ENCODE measurements at regions not wholly inside any gene's neighbourhood (a gene's known extent, or its start where the extent isn't known, plus 50 kb on each side); places are given as distances from the start of the nearest gene placed in this dataset.

DNA sequence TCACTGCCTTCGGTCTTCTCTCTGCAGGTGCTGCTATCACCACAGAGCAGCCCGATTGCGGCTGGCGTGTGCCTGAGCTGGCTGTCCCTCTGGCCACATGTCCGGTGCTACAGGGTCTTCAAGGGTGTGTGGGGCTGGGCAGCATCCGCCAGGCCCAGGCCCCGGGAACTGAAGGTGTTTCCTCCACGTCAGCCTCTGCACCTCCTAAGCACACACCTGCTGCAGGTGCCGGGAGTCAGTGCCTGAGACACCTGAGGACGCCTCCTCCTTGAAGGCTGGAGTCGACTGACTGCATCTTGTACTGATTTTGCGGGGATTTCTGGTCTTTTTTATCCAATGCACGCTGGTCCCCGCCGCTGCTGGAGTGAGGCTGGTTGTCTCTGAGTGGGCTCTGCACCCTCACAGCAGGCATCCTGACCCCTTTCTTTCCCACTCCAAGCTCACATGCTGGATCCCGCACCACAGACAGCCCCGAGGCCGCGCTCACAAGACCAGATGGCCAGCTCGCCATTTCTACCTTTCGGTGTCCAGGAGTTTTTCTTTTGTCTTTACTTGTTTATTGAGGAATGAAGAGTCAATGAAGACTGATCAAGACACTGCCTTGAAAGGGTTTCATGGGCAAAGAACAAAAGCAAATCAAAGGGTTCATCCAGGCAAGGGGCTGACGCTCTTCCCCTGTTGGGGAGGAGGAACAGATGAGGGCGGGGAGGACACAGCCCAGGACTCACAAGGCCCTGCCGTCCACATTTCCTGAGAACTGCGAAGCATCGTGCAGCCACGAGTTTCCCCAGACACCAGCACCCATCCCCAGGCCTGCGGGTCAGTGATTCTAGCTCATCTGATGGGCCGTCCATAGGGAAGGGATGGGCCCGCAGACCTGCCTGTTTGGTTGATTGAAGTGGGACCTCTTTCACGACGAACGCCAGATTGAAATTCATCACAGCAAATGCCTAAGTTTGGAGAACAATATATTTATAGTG lies 203.8 kb upstream of the SOX1 start:
- peaks cover 0 to 9% of the 10 kb centered on the region in 2 donors for H3K27me3 ChIP-seq
- no peak for ATAC-seq
- no peak overlapping the region for H3K4me3 ChIP-seq
- H3K27ac ChIP-seq: no peak overlapping the region
- H3K4me1 ChIP-seq: no peaks in the 10 kb centered on the region
- TF ChIP-seq, protein P1, sequence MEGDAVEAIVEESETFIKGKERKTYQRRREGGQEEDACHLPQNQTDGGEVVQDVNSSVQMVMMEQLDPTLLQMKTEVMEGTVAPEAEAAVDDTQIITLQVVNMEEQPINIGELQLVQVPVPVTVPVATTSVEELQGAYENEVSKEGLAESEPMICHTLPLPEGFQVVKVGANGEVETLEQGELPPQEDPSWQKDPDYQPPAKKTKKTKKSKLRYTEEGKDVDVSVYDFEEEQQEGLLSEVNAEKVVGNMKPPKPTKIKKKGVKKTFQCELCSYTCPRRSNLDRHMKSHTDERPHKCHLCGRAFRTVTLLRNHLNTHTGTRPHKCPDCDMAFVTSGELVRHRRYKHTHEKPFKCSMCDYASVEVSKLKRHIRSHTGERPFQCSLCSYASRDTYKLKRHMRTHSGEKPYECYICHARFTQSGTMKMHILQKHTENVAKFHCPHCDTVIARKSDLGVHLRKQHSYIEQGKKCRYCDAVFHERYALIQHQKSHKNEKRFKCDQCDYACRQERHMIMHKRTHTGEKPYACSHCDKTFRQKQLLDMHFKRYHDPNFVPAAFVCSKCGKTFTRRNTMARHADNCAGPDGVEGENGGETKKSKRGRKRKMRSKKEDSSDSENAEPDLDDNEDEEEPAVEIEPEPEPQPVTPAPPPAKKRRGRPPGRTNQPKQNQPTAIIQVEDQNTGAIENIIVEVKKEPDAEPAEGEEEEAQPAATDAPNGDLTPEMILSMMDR (IDR thresholded peaks at IDR 0.05): no peak
- H3K9me3 ChIP-seq: peaks cover 0 to 5% of the 10 kb centered on the region in 2 donors
- DNase-seq: peak in 1 of 4 donors; percentile 54
- H3K36me3 ChIP-seq: no peaks in the 10 kb centered on the region
- intact Hi-C loops (cut with DNase I): no loop called here

DNA sequence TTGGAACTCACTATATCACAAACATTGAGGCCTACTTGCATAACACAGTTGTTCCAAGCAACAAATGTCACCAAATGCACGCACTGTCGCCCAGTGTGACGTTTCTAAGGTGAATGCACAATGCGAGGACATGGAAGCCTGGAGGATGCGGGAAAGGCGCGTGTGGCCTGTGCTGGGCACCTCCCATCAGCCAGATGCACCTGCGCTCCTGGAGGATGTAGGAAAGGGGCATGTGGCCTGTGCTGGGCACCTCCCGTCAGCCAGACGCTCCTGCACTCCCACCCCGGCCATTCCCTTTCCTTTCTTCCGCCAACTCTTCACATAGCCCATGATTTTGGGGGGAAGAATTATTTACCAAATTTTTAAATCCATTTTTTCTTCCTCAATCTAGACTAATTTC lies 202.4 kb upstream of the SOX1 start:
- H3K27me3 ChIP-seq: no peaks in the 10 kb centered on the region
- intact Hi-C loops (cut with DNase I): no loop called here
- peaks cover 0 to 5% of the 10 kb centered on the region in 2 donors for H3K9me3 ChIP-seq
- H3K36me3 ChIP-seq: no peaks in the 10 kb centered on the region
- DNase-seq (peak in 1 of 4 donors; percentile 34), ATAC-seq (no peak)
- TF ChIP-seq, protein P1 (IDR thresholded peaks at IDR 0.05): no peak
- no peaks in the 10 kb centered on the region for H3K4me1 ChIP-seq
- H3K4me3 ChIP-seq: no peak overlapping the region
- H3K27ac ChIP-seq: no peak overlapping the region

DNA sequence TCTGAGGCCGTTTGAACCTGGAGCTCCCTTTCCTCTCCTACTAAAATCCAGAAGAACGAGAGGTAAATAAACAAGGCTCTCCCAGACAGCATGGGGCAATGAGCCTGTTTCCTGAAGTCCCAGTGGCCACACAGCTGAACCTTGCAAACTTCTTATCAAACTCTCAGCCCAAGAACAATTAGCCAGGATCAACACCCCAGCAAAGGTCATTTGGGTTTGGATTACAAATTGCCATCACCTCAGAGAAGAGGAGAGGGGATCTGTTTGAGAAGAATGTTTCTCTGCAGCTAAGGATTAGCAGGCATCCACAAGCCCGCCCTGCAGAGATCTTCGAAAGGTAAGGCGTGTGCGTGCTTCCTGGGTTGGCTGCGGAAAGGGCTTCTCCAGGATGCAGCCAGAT lies 201.9 kb upstream of the SOX1 start:
- Histone ChIP-seq H3K27me3 (no peaks in the 10 kb centered on the region), H3K4me1 (no peaks in the 10 kb centered on the region), H3K27ac (no peak overlapping the region), H3K36me3 (no peaks in the 10 kb centered on the region), H3K9me3 (peaks cover 0 to 5% of the 10 kb centered on the region in 2 donors), H3K4me3 (no peak overlapping the region)
- ATAC-seq: no peak
- DNase-seq: no peak
- TF ChIP-seq, protein P1 (IDR thresholded peaks at IDR 0.05): no peak
- intact Hi-C loops (cut with DNase I): no loop called here

DNA sequence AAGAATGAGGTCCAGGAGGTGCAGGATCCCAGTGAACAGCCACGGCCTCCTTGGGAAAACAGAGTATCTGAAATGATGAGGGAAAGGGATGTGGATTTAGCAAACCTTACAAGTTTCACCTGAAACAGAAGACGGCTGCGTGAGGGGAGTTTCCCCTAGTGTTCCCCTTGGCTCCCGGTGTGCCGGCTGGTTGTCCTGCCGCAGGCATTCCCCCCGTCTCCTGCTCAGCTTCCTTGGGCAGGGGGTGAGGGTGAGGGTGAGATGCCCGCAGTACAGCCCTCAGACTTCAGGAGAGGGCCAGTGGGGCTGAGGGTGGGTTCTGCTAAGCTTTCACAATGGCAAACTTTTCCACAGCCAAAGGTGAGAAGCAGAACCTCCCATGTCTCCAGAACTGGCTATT lies 201.1 kb upstream of the SOX1 start:
- no peak overlapping the region for H3K27ac ChIP-seq
- ATAC-seq (no peak), DNase-seq (peak in 1 of 4 donors; percentile 55)
- H3K4me3 ChIP-seq: no peak overlapping the region
- H3K27me3 ChIP-seq: no peaks in the 10 kb centered on the region
- no peaks in the 10 kb centered on the region for H3K36me3 ChIP-seq
- peaks cover 0 to 4% of the 10 kb centered on the region in 2 donors for H3K9me3 ChIP-seq
- TF ChIP-seq, protein P1 (IDR thresholded peaks at IDR 0.05): no peak
- H3K4me1 ChIP-seq: no peaks in the 10 kb centered on the region
- intact Hi-C loops (cut with DNase I): no loop called here

DNA sequence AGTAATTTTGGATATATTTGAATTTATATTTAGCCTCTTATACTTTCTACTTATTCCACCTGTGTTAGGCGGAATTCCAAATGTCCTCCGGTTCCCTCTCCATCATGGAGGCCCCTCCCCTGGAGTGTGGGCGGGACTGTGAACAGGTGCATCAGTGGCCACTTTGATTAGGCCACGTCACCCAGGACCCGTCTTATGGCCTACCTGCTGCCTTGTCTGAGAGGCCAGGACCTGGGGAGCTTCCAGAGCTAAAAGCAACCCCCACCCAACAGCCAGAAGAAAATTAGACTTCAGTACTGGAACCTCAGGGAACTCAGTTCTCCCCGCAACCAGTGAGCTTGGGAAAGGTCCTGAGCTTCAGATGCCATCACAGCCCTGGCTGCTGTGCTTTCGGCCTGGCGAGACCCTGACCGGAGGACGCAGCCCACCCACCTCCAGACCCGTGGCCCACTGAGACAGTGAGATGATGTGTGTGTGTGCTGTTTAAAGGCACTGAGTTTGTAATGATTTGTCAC lies 200.2 kb upstream of the SOX1 start:
- intact Hi-C loops (cut with DNase I): no loop called here
- DNase-seq (peak in 1 of 4 donors; percentile 39), ATAC-seq (no peak)
- Histone ChIP-seq H3K4me1 (no peaks in the 10 kb centered on the region), H3K4me3 (no peak overlapping the region), H3K9me3 (peaks cover 0 to 2% of the 10 kb centered on the region in 2 donors), H3K27me3 (peaks cover 0 to 5% of the 10 kb centered on the region in 2 donors), H3K27ac (no peak overlapping the region), H3K36me3 (no peaks in the 10 kb centered on the region)
- TF ChIP-seq, protein P1 (IDR thresholded peaks at IDR 0.05): no peak
